ENCODE measurements at regions not wholly inside any gene's neighbourhood (a gene's known extent, or its start where the extent isn't known, plus 50 kb on each side); places are given as distances from the start of the nearest gene placed in this dataset.

GRCh38 chr6:11426571-11426970, 111.0 kb upstream of the TMEM170B start:
- ATAC-seq: peak; percentile 19
- peaks cover 63% of the 10 kb centered on the region for H3K4me1 ChIP-seq
- H3K27ac ChIP-seq: peak overlapping the region; percentile 32

GRCh38 chr6:11425876-11426275, 111.7 kb upstream of the TMEM170B start:
- no peaks in the 10 kb centered on the region for H3K36me3 ChIP-seq
- DNase-seq: no peak
- TF ChIP-seq, protein P1, sequence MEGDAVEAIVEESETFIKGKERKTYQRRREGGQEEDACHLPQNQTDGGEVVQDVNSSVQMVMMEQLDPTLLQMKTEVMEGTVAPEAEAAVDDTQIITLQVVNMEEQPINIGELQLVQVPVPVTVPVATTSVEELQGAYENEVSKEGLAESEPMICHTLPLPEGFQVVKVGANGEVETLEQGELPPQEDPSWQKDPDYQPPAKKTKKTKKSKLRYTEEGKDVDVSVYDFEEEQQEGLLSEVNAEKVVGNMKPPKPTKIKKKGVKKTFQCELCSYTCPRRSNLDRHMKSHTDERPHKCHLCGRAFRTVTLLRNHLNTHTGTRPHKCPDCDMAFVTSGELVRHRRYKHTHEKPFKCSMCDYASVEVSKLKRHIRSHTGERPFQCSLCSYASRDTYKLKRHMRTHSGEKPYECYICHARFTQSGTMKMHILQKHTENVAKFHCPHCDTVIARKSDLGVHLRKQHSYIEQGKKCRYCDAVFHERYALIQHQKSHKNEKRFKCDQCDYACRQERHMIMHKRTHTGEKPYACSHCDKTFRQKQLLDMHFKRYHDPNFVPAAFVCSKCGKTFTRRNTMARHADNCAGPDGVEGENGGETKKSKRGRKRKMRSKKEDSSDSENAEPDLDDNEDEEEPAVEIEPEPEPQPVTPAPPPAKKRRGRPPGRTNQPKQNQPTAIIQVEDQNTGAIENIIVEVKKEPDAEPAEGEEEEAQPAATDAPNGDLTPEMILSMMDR (IDR thresholded peaks at IDR 0.05): no peak
- intact Hi-C loops (cut with DNase I): no loop called here
- peaks cover 63% of the 10 kb centered on the region for H3K4me1 ChIP-seq
- no peaks in the 10 kb centered on the region for H3K9me3 ChIP-seq
- H3K27me3 ChIP-seq: no peaks in the 10 kb centered on the region
- H3K27ac ChIP-seq: peak overlapping the region; percentile 45
- ATAC-seq: no peak
- no peak overlapping the region for H3K4me3 ChIP-seq

More at GRCh38 chr6:11426571-11426970, 111.0 kb upstream of the TMEM170B start:
- no peak for DNase-seq
- Histone ChIP-seq H3K9me3 (no peaks in the 10 kb centered on the region), H3K36me3 (no peaks in the 10 kb centered on the region), H3K27me3 (no peaks in the 10 kb centered on the region), H3K4me3 (no peak overlapping the region)
- TF ChIP-seq, protein P1 (IDR thresholded peaks at IDR 0.05): no peak
- intact Hi-C loops (cut with DNase I): no loop called here

GRCh38 chr6:11425431-11425871, 112.1 kb upstream of the TMEM170B start:
- peak; percentile 12 for ATAC-seq
- H3K27me3 ChIP-seq: no peaks in the 10 kb centered on the region
- no peak overlapping the region for H3K4me3 ChIP-seq
- H3K4me1 ChIP-seq: peaks cover 63% of the 10 kb centered on the region
- peak overlapping the region; percentile 45 for H3K27ac ChIP-seq
- DNase-seq: no peak
- no peaks in the 10 kb centered on the region for H3K9me3 ChIP-seq
- intact Hi-C loops (cut with DNase I): no loop called here
- TF ChIP-seq, protein P1 (IDR thresholded peaks at IDR 0.05): no peak
- no peaks in the 10 kb centered on the region for H3K36me3 ChIP-seq

DNA sequence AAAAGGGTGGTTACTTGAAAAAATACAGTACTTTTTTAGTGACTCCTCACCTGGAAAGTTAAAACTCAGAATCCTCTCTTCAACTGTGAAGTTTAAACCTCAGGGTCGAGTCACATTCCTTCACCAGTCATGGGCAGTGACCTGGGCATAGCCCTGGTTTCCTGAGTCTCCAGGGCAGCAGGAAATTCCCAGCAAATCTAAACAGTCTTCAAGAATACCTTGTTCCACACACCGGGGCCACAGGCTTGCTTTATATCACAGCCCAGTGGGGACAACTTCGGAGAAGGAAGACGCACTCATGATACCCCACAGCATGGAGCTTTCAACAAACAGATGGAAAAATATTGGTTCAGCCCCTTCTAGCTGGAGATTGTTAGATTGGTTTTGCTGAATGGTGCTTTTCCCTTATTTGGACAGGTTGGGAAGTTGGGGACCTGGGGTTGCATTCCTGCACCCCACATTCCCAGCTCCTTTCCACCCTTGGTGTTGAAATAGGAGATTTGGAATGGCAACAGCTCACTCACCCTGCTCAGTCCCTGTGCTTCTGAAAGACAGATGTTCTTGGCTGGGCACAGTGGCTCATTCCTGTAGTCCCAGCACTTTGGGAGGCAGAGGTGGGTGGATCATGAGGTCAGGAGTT, 113.0 kb upstream of the TMEM170B start:
- H3K9me3 ChIP-seq: no peaks in the 10 kb centered on the region
- peak overlapping the region; percentile 45 for H3K27ac ChIP-seq
- H3K4me3 ChIP-seq: no peak overlapping the region
- no peaks in the 10 kb centered on the region for H3K36me3 ChIP-seq
- no peak for DNase-seq
- peak; percentile 29 for ATAC-seq
- H3K27me3 ChIP-seq: no peaks in the 10 kb centered on the region
- TF ChIP-seq, protein P1 (IDR thresholded peaks at IDR 0.05): no peak
- intact Hi-C loops (cut with DNase I): no loop called here
- H3K4me1 ChIP-seq: peaks cover 61% of the 10 kb centered on the region

GRCh38 chr6:11423667-11424066, 113.9 kb upstream of the TMEM170B start:
- TF ChIP-seq, protein P1 (IDR thresholded peaks at IDR 0.05): no peak
- DNase-seq: no peak
- Histone ChIP-seq H3K27ac (peak overlapping the region; percentile 45), H3K4me1 (peaks cover 52% of the 10 kb centered on the region), H3K4me3 (no peak overlapping the region), H3K36me3 (no peaks in the 10 kb centered on the region), H3K9me3 (no peaks in the 10 kb centered on the region), H3K27me3 (no peaks in the 10 kb centered on the region)
- intact Hi-C loops (cut with DNase I): no loop called here
- no peak for ATAC-seq

Measured in upper lobe of right lung (tissue), 1 donor.